Osteoblast (primary cell): ENCODE measurements at regions not wholly inside any gene's neighbourhood (a gene's known extent, or its start where the extent isn't known, plus 50 kb on each side); places are given as distances from the start of the nearest gene placed in this dataset.
"Not testable (repeated sequence)": the region's sequence is repeated elsewhere in the genome, so short reads cannot be mapped to it uniquely, and the experiment has no call there.

ENCODE experiments used
- DNase-seq: peaks from one replicate; pipeline ENCODE4 v3.0.0; 2011; ENCODE audit warnings: low spot score, mixed read lengths; ENCODE audit not compliant: insufficient read length; ENCODE audit errors: missing footprints
- H2AFZ ChIP-seq: 2 replicates; pipeline ENCODE4 v1.6.0; 2011; ENCODE audit warnings: mild to moderate bottlenecking, low read length
- H3K27ac ChIP-seq: 2 replicates; pipeline ENCODE4 v1.5.1; 2011; ENCODE audit warnings: mild to moderate bottlenecking, low read depth, low read length, moderate library complexity
- H3K27me3 ChIP-seq: 2 replicates; pipeline ENCODE4 v1.6.0; 2012; ENCODE audit warnings: mild to moderate bottlenecking, control low read depth, inconsistent platforms, low read length, moderate library complexity; ENCODE audit not compliant: insufficient read depth
- H3K36me3 ChIP-seq: 2 replicates; pipeline ENCODE4 v1.5.1; 2011; ENCODE audit warnings: mild to moderate bottlenecking, low read length, control low read depth, moderate library complexity; ENCODE audit not compliant: insufficient read depth
- H3K4me1 ChIP-seq: 2 replicates; pipeline ENCODE4 v1.5.1; 2011; ENCODE audit warnings: mild to moderate bottlenecking, low read length, control low read depth, moderate library complexity; ENCODE audit not compliant: insufficient read depth
- H3K4me2 ChIP-seq: 2 replicates; pipeline ENCODE4 v1.6.0; 2011; ENCODE audit warnings: mild to moderate bottlenecking, low read length; ENCODE audit not compliant: insufficient read depth
- H3K4me3 ChIP-seq: fragments of 200-600 bp; sonication (generic); 3 replicates; pipeline ENCODE4 v1.5.1; 2012; ENCODE audit warnings: mild to moderate bottlenecking, low read length, inconsistent platforms; ENCODE audit not compliant: insufficient read depth
- H3K79me2 ChIP-seq: 2 replicates; pipeline ENCODE4 v1.6.0; 2012; ENCODE audit warnings: mild to moderate bottlenecking, low read length, control low read depth, inconsistent platforms; ENCODE audit not compliant: insufficient read depth
- H3K9me3 ChIP-seq: 2 replicates; pipeline ENCODE4 v1.5.1; 2011; ENCODE audit warnings: low read depth, low read length, control low read depth
- H4K20me1 ChIP-seq: 2 replicates; pipeline ENCODE4 v1.6.0; 2012; ENCODE audit warnings: mild to moderate bottlenecking, low read length, control low read depth; ENCODE audit not compliant: insufficient read depth
- TF ChIP-seq, protein P1 (sequence below): IDR thresholded peaks from 2 replicates; pipeline ENCODE4 v1.5.1; 2011; ENCODE audit warnings: mild to moderate bottlenecking, low read depth, low read length, moderate library complexity; ENCODE audit errors: extremely low read depth

DNA sequence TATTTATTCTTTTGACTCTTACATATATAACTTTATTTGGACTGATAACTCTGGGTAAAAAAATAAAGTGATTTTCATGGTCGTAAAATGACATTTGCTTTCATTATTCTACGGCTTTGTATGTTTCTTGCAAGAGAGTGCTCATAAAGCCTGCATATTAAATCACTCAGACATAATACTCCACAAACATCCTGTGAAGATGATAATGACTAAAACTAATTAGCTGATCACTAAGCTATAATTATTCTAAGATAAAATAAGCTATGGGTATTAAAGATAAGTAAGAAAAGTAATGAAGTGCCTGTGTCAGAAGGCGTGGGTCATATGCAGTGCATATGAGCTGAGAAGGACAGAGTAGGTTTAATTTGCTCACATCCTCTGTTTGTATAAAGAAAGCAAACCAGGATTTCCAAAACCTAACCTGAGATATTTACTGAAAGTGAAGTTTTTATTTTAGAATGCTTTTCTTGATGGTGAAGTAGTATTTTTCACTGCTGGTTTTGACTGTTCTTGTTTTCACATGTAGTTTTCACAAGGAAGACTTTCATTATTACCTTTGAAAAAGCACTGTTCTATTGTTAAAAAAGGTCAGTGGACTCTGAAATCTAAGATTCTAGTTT lies 278.8 kb downstream of the AMY1C start:
- TF ChIP-seq, protein P1, sequence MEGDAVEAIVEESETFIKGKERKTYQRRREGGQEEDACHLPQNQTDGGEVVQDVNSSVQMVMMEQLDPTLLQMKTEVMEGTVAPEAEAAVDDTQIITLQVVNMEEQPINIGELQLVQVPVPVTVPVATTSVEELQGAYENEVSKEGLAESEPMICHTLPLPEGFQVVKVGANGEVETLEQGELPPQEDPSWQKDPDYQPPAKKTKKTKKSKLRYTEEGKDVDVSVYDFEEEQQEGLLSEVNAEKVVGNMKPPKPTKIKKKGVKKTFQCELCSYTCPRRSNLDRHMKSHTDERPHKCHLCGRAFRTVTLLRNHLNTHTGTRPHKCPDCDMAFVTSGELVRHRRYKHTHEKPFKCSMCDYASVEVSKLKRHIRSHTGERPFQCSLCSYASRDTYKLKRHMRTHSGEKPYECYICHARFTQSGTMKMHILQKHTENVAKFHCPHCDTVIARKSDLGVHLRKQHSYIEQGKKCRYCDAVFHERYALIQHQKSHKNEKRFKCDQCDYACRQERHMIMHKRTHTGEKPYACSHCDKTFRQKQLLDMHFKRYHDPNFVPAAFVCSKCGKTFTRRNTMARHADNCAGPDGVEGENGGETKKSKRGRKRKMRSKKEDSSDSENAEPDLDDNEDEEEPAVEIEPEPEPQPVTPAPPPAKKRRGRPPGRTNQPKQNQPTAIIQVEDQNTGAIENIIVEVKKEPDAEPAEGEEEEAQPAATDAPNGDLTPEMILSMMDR: no peak
- Histone ChIP-seq H3K4me2 (no peak overlapping the region), H3K9me3 (no peaks in the 10 kb centered on the region), H4K20me1 (no peaks in the 10 kb centered on the region), H3K79me2 (no peaks in the 10 kb centered on the region), H3K36me3 (no peaks in the 10 kb centered on the region), H3K27me3 (no peaks in the 10 kb centered on the region), H3K4me1 (no peaks in the 10 kb centered on the region), H3K27ac (no peak overlapping the region), H2AFZ (no peak overlapping the region), H3K4me3 (no peak overlapping the region)
- DNase-seq: no peak

DNA sequence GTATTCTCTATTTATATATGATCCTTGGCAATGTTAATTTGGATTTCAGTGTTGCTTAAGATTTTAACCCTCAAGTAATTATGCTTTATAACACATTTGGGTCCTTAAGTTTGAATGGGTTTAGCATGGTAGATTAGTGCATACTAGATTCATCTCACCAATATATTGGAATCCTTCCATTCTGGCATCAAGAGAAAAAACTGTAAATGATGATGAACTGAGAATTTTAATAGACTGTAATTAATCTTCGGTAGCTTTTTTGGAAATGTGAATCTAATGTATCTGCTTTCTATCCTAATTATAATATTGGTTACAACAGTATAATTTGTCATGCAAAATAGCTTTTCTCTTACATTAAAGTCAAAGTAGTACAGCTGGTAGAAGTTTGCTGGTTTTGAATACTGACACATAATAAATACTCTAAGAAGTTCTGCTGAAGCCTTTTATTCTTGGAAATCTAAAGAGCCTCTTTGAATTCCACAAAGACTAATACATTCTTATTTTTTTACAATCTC lies 279.8 kb downstream of the AMY1C start:
- H3K4me2 ChIP-seq: no peak overlapping the region
- H3K27ac ChIP-seq: no peak overlapping the region
- no peaks in the 10 kb centered on the region for H3K27me3 ChIP-seq
- no peaks in the 10 kb centered on the region for H3K4me1 ChIP-seq
- no peaks in the 10 kb centered on the region for H3K79me2 ChIP-seq
- H4K20me1 ChIP-seq: no peaks in the 10 kb centered on the region
- H3K36me3 ChIP-seq: no peaks in the 10 kb centered on the region
- no peak overlapping the region for H2AFZ ChIP-seq
- no peak overlapping the region for H3K4me3 ChIP-seq
- no peak for DNase-seq
- no peaks in the 10 kb centered on the region for H3K9me3 ChIP-seq
- TF ChIP-seq, protein P1: no peak

DNA sequence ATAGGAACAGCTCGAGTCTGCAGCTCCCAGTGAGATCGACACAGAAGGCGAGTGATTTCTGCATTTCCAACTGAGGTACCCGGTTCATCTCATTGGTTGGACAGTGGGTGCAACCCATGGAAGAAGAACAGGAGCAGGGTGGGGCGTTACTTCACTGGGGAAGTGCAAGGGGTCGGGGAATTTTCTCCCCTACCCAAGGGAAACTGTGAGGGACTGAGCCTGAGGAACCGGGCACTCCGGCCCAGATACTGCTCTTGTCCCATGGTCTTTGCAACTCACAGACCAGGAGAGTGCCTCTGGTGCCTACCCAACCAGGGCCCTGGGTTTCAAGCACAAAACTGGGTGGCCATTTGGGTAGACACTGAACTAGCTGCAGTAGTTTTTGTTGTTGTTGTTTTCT lies 307.1 kb downstream of the AMY1C start:
- DNase-seq: no peak
- TF ChIP-seq, protein P1: no peak
- Histone ChIP-seq H3K4me3 (no peak overlapping the region), H3K4me1 (no peaks in the 10 kb centered on the region), H4K20me1 (no peaks in the 10 kb centered on the region), H3K36me3 (no peaks in the 10 kb centered on the region), H3K27me3 (no peaks in the 10 kb centered on the region), H3K27ac (no peak overlapping the region), H3K79me2 (no peaks in the 10 kb centered on the region), H3K4me2 (no peak overlapping the region), H3K9me3 (no peaks in the 10 kb centered on the region), H2AFZ (no peak overlapping the region)

GRCh38 chr1:104057219-104057898 lies 307.7 kb downstream of the AMY1C start:
- H3K36me3 ChIP-seq, DNase-seq, H3K4me2 ChIP-seq, H3K27ac ChIP-seq, H2AFZ ChIP-seq, H3K27me3 ChIP-seq, H3K4me1 ChIP-seq, H3K4me3 ChIP-seq, H3K79me2 ChIP-seq, H3K9me3 ChIP-seq, H4K20me1 ChIP-seq: not testable (repeated sequence)

DNA sequence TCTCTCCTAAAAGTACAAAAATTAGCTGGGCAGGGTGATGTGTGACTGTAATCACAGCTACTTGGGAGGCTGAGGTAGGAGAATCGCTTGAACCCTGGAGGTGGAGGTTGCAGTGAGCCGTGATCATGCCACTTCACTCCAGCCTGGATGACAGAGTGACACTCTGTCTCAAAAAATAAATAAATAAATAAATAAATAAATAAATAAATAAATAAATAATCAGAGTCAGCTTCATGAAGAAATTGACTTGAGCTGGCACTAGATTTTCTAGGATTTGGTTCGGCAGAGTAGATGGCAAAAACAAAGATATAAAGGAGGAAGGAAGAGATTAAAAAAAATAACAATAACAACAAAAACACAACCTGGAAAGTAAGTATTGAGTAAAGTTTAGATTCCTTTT lies 311.9 kb downstream of the AMY1C start:
- not testable (repeated sequence) for H3K27ac ChIP-seq, H3K4me2 ChIP-seq, H3K4me1 ChIP-seq, H3K79me2 ChIP-seq, H4K20me1 ChIP-seq, H3K9me3 ChIP-seq, H2AFZ ChIP-seq, DNase-seq, H3K27me3 ChIP-seq, H3K36me3 ChIP-seq, H3K4me3 ChIP-seq
